ENCODE measurements at regions not wholly inside any gene's neighbourhood (a gene's known extent, or its start where the extent isn't known, plus 50 kb on each side); places are given as distances from the start of the nearest gene placed in this dataset.

DNA sequence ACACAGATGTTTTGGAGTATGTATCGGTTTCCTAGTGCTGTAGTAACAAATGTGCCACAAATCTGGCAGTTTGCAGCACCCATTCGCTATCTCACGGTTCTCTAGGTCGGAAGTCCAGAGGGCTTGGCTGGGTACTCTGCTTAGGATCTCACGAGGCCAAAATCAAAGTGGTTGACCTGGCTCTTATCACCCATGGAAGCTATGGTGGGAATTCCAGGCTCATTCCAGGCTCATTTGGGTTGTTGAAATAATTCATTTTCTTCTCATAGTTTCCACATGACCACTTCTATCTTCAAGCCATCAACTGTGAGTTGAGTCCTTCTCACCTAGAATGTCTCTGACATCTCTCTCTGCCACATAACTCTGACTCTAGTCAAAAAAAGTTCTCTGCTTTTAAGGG lies 431.0 kb upstream of the TMPO start:
- TF ChIP-seq POLR2A (IDR thresholded peaks at IDR 0.05), result no peak
- TF ChIP-seq, protein P1, sequence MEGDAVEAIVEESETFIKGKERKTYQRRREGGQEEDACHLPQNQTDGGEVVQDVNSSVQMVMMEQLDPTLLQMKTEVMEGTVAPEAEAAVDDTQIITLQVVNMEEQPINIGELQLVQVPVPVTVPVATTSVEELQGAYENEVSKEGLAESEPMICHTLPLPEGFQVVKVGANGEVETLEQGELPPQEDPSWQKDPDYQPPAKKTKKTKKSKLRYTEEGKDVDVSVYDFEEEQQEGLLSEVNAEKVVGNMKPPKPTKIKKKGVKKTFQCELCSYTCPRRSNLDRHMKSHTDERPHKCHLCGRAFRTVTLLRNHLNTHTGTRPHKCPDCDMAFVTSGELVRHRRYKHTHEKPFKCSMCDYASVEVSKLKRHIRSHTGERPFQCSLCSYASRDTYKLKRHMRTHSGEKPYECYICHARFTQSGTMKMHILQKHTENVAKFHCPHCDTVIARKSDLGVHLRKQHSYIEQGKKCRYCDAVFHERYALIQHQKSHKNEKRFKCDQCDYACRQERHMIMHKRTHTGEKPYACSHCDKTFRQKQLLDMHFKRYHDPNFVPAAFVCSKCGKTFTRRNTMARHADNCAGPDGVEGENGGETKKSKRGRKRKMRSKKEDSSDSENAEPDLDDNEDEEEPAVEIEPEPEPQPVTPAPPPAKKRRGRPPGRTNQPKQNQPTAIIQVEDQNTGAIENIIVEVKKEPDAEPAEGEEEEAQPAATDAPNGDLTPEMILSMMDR (IDR thresholded peaks at IDR 0.05), result no peak
